ENCODE measurements at regions not wholly inside any gene's neighbourhood (a gene's known extent, or its start where the extent isn't known, plus 50 kb on each side); places are given as distances from the start of the nearest gene placed in this dataset.

GRCh38 chr9:84592918-84593317, 76.6 kb upstream of the NTRK2 start:
- DNase-seq = no peak

- no peak for DNase-seq
Observed at GRCh38 chr9:84593352-84593751, 76.2 kb upstream of the NTRK2 start.

DNA sequence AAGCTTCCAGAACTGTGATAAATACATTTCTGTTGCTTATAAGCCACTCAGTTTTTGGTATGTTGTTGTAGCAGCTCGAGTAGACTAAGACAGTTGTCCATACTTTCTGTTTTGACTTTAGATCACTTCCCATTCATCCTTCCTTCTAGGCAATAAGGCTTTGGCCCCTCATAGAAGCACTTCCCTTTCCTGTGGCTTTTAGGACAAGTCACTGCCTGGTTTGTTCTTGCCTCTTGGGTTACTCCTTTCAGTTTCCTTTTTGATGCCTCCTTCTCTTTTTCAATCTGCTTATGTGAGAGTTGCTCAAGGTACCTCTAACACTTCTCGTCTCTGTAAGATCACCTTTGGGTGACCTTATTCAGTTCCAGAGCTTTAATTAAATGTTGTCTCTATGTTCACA, 72.4 kb upstream of the NTRK2 start:
- no peak for DNase-seq

- DNase-seq = no peak
Observed at GRCh38 chr9:84598921-84599636, 70.5 kb upstream of the NTRK2 start.

GRCh38 chr9:84600739-84601138, 68.8 kb upstream of the NTRK2 start:
- DNase-seq = no peak

- DNase-seq = no peak
Observed at GRCh38 chr9:84604223-84604622, 65.3 kb upstream of the NTRK2 start.

- DNase-seq = no peak
Observed at GRCh38 chr9:84609779-84610178, 59.8 kb upstream of the NTRK2 start.

GRCh38 chr9:84613431-84613830, 56.1 kb upstream of the NTRK2 start:
- no peak for DNase-seq

GRCh38 chr9:84615544-84615943, 54.0 kb upstream of the NTRK2 start:
- DNase-seq = no peak

DNA sequence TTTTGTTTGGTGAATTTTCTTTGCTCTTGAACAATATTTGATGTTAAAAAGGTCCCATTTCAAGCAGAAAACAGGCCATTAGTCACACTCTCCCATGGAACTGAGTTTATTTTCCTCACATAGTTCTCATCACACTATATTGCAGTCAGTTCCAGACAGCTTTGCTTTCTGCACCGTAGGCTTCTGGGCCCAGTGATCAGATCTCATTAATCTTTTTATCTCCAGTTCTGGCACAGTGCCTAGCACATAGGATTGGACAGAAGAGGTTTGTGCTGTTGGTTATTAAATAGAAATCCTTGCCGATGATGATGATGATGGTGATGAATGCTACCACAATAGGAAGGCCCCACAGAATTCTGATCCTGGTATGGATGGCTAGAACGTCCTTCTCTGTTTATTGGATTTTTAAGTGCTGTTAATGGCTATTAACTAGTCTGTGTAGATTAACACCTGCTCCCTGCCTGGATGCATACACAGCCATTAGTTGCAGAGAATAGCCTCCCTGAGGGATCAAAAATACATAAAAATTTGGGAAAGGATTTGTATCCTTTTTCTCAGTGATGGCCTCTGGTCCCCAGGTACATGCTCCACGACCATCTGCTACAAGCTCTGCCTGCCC, 52.0 kb upstream of the NTRK2 start:
- peak; percentile 39 for DNase-seq

All from NCI-H524 treated with DMSO at 0.1 percent for 48 hours (cell line).